Ureter (tissue), 1 donor: ENCODE measurements at regions not wholly inside any gene's neighbourhood (a gene's known extent, or its start where the extent isn't known, plus 50 kb on each side); places are given as distances from the start of the nearest gene placed in this dataset.
"Not testable (repeated sequence)": the region's sequence is repeated elsewhere in the genome, so short reads cannot be mapped to it uniquely, and the experiment has no call there.

ENCODE experiments used
- DNase-seq: peaks from one replicate; pipeline ENCODE4 v3.0.0-alpha.2; 2020; ENCODE audit warnings: low spot score
- donor health status: DM: yes; HTN: yes; CAD: no.

DNA sequence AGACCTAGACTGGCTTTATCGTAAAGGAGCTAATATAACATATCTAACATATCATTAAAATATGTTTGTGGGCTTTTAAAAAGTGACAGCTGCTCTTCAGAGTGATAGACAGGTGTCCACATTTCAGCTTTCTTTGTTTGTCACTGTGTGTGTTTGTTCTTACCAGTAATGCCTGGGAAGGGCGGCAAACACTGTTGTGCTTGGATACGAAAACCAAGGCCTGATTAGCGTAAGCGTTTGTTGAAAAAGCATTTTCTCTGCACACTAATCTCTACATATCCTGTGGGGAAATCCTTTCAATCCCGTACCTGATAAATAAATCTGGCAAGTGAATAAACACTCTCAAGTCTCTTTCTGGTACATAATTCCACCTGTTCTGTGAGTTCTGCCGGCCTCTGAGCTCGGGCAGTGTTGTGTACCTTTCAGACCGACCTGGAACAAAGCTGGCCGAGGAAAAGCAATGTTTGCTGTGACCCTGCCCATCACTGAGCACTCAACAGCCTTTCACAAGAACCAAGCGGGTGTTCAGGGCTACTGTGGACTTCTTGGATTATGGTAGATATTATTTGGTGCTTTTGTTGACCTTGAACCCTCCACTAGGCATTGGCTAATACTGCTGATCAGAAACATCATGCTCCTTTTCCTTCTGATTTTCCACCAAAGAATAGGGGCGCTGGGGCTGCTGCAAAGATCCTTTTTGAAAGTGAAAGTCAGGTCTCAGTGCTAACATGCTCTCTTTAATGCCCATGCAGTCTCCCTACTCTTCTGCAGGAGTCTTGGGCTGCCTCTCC is 100.4 kb downstream of the CD83 start:
- no peak for DNase-seq

DNA sequence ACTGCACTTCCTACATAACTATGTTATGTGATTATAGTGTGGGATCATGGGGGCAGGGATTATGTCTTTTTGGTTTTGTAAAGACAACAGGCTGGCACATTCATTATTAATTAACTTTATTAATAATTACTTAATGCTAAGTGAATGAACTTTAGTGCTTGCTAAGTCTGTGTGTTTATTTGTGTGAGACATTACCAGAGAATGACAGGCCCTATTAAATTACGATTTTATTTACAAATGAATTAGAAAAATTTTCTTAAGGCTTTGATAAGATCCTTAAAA is 100.9 kb downstream of the CD83 start:
- DNase-seq = no peak

DNA sequence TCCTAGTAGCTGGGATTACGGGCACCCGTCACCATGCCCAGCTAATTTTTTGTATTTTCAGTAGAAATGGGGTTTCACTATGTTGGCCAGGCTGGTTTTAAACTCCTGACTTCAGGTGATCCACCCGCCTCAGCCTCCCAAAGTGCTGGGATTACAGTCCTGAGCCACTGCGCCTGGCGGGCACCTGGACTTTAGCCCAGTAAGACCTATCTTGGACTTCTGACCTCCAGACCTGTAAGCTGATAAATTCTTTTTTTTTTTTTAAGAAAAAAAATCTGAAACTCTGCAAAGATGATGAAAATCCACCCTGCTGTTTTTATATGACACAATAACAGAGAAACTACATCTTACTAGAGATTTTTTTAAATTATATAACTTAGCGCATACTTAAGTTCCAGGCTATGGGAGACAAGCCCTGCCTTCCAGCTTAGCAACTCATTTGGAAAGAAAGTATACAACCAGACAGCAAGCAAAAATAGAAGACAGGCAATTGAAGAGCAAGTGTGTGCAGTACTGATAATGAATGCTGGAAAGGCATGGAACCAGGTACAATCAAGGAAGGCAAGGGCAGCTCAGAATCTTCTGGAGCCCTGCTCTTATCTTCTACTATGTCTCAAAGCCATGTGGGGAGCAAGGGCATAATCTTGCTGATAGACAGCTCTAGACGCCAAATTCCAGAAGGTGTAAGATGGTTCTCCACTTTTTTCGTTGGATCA is 104.2 kb downstream of the CD83 start:
- no peak for DNase-seq

DNA sequence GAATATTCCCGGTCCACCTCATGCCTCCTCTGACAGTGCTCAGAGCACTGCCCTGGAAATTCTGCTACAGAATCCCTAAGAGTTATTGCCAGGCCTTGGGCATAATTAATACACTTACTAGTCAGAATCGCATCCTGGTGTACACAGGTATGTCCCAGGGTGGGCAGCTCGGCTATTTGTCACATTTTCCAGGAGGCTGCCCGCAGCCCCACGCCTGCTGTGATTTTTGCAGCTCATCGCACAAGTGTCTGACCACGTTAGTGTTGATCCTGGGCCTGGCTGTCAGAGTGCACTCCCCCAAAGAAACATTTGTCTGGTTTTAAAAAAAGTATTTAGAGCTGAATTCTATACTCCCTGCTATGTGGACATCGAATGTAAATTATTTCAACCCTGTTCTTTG is 105.4 kb downstream of the CD83 start:
- no peak for DNase-seq

DNA sequence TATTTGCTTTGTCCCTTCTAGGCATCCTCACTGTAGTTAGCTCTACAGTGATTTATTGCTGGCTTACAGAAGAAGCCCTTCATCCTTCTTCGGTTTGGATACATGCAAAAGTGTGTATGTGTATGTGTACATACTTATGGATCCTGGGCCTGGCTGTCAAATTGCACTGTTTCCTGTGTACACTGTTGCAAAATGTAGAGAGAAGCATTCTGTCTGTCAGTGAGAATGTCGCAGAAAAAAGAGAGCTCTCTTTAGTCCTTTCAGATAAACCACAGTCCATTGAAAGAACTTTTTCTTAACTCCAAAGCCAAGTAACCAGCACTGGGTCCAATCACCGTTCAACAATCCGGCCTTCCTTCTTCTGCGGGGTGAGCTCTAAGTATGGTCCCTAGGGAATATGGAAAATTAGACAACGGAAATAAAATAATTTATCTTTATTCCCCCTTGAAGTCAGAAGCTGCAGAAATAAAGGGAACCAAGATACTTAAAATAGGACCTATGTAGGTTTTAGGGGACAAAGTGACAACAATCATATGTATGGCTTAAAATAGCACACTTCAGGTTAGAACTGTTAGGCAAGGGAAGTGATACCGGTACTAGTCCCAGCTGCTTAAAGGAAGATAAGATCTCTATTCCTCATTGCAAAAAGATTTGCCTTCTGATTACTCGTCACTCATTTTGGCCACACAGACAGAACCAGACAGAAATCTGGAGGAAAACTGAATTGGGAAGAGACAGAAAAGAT is 107.0 kb downstream of the CD83 start:
- DNase-seq = no peak

DNA sequence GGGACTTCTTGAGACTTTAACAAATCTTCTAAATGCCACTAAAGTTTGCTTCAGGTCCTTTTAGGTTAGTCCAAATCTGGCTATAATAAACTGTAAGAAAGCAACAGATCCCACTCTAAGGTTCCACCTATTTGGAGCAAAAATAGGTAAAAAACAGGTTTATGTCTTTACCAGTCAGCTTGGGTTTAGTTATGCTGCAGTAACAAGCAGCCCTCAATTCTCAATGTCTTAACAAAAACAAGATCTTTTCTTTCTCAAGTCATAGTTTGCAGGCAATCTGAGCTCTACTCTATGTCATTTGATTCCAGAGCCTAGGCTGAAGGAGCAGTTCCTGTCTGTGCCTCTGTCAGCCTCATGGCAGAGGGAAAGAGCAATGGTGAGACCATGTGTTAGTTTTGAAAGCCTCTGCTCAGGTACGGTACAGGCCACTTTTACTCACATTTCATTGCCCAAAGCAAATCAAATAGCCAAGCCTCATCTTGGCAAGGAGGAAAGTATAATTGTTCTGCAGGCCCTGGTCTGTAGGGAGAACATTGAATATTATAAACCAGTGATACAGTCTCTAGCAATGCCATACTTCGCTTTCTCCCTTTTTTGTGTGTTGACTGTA is 108.6 kb downstream of the CD83 start:
- DNase-seq = no peak

DNA sequence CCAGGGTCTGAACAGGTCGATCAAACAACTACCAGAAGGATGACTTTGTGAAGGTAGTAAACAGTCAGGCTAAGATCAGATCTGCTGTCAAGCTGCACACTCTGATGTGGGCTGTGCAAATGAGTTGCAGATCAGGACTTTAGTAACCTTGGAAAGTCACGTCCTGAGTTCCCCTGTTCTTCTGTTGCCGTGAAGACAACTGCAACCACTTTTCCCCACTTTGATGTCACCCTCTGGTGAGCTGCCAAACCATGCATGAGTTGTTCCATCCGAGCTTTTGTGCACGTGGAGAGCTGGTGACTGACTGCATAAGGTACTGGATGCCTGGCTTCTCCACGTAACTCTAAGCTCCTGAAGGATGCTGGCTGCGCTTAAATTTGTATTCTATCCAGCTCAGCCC is 111.0 kb downstream of the CD83 start:
- DNase-seq = no peak

DNA sequence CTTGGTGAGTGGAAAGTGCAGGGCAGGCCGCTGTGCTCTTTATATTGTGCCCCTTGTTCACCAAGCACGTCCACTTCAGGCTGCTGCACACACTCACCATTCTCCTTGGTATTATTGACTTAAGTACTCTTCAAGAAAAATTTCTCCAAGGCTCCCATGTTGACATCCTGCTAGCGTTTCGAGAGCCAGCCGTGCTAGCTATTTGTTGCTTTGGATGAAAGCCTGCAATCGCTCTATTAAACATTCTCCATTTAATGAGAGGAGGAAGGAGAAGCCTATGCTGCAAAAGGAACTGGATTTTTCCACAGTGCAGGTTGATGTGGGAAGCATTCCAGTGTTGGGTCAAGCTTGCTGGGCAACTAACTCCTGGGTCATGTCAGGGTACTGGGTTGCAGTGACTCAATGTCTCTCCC is 113.5 kb downstream of the CD83 start:
- no peak for DNase-seq

DNA sequence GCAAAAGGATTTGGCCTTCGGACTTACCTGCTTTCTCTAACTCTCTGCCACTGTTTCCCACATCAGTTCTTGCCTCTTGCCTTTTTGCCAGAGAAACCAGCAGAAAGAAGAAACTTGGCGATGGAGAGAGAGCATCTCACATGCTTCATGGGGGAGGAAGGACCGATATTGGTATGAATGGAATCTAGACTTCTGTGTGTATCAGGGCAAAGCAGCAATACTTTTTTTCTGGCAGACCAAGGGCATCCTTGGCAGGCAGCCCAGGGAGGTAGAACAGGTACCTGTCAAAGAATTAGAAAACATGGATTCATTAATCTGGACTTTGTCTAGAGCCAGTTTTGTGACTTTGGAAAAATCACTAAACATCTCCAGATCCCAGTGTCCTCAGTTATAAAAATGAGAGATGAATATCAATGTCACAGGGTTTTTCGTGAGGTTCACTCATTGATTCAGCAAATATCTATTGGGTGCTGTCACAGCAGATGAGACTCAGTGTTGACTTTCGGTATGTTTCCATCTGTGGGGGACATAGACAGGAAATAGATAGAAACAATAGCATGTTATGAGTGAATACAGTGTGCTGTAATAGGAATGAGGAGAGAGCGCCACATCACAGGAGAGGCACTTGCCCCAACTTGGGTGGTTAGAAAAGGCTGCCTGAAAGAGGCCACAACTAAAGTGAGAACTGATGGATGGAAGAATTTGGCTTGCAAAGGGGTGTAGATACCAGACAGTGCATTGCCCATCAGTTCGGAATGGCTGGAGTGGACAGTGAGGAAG is 114.1 kb downstream of the CD83 start:
- no peak for DNase-seq

DNA sequence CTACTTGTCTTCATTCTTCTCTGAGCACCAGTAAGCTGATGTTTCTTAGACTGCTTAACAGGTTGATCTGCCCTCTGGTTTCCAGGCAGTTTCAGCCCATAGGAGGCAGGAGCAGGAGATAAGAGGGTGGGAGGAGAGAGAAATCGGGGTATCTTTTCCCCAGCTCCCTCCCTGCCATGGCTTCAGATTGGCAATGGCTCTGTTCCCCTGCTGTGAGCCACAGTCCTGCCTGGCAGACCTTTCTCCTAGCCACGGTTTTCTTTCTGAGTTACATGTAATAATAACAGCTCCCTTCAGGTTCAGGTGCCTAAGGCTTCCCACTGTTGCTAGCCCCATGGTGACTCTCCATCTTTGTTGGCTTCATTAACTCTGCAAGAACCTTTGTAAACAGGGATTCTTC is 115.3 kb downstream of the CD83 start:
- no peak for DNase-seq

DNA sequence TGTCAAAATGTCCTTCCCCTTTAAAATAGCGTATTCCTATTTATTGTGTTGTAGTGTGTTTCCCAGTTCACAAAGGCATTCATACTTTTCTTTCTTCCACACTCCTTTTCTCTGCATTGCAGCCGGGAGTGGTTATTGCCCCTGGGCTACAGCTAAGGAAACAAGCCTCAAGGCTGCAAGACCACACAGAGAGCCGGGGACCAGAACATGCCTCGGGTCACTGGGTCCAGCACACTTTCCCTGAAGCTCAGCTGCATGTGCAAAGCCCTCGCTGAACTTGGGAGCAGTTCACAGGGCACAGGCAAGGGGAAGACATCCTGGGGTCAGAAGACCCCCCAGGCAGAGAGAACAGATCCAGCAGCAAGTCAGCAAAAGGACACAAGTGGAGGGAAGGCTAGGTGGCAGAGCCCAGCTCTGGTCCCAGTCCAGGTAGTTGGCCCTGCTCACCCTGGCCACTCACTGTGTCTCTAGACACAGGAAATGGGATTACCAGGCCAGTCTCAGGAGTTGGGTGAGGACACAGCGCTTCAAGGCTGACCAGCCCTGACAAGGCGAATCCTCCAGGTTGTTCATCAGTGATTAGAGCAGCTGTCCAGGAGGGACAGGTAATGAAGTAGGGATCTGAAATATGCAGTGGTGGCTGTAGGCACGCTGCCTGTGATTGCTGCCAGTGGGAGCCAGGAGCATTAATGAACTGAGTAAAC is 118.2 kb downstream of the CD83 start:
- DNase-seq = no peak

DNA sequence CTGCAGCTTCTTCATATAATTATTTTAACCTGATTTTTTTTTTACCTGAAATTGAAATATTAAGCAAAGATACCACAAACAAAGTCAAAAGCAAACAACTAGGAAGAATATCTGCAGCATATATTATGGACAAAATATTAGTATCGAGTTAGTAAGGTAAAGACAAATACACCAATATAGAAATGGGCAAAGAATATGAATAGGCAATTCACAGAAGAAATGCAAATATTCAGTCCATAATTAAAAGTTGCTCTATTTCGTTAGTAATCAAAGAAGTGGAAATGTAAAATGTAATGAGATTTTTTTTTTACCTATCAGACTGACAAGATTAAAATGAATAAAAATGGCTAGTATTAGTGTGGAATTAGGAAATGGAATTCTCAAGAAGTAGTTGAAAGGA is 121.5 kb downstream of the CD83 start:
- DNase-seq = no peak

DNA sequence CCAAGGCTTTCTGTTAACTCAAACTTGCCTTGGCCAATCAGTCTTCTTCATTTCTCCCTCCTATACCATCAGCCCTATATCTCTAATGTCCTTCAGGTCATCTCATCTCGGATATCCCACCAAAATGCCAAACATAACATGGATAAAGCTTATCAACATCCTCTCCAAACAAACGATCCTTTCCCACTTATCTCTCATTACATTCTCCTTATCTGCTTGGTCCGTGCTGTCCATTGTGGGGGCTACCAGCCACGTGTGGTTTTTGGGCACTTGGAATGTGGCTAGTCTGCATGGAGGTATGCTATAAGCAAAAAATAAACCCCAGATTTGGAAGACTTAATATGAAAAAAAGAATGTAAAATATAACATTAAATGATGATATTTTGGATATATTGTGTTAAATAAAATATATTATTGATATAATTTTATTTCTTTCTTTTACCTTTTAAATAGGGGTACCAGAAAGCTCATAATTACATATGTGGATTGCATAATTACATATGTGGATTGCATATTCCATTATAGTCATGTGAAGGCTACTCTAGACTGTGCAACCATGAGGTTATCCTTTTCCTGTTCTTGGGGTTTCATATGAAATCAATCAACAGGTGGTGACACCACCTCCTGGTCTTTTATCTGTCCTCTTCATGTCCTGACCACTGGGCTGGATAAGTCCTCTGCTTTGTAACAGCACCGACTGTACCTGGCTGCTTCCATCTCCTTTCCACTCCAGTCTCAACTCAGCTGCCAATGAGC is 123.0 kb downstream of the CD83 start:
- DNase-seq = no peak

DNA sequence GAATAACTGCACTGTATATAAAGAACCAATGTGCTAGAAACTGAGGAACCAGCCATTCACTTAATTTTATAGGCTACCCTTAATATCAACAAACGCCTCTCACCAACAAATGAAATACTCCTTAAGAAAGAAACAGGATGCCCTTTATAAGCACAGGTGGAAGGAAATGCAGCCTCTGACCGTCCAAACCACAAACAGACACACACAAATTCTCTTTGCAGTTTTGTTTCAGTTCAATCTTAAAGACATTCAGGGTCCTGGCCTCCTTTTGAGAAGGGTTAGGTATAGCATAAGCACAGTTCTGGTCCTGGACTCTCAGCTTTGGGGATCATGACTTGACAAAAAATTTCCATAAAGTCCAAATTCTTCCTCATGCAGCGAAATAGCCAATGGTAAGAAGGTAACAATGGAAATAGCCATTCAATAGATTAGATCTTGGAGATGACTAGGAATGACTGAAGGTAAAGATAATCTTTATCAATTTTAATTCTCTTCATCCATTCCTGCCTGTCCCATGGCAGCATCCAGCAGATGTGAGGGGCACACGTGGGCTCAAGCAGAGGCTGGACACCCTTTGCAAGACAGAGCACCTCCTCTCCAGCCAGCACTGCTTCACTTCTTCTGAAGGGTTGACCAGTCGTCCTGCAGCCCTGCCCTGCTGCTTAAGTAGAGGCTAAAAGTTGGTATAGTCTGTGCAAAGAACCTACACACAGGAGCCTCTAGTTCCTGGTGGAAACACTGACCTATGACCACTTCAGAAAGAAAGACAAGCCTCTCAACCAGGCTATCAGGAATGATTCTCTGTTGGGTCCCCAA is 123.9 kb downstream of the CD83 start:
- no peak for DNase-seq

DNA sequence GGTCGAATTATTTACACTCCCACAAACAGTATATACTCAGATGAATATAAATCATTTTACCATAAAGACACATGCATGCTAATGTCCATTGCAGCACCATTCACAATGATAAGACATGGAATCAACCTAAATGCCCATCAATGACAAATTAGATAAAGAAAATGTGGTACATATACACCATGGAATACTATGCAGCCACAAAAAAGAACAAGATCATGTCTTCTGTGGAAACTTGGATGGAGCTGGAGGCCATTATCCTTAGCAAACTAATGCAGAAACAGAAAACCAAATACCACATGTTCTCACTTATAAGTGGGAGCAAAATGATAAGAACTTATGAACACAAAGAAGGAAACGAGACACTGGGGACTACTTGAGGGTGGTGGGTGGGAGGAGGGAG is 125.3 kb downstream of the CD83 start:
- DNase-seq = not testable (repeated sequence)

DNA sequence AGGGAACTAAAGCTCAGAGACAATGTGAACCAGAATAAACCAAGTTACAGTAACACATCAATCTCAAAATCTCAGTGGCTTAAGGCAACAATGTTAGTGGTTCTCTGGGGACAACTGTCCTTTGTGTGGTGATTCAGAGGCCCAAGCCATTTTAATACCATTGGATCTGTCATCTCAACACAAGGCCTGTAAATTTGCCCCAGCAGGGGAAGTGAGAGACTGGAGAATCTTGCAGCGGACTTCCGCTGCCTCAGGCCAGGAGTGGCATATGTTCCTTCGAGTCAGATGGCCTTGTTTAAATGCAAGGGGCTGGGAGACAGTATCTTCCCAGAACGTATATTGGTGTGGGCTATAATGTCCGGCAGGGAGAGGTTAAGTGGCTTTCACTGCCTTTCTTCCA is 126.0 kb downstream of the CD83 start:
- no peak for DNase-seq

DNA sequence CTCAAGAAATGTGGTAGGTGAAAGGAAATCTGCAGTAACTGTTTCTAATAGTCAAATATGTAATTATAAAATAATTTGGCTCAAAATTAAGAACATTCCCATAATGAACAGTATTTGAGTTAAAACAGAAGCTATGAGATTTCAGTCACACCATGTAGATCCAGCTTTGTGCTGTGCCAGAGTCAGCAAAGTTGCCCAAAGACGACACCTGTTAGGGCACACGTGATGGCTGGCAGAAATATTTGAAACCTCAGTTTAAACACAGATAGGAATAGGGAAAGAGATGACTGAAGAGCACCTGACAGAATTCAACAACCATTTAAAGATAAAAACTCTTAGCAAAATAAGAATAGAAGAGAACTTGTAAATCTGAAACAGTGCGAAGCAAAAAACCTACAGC is 129.3 kb downstream of the CD83 start:
- DNase-seq = no peak

DNA sequence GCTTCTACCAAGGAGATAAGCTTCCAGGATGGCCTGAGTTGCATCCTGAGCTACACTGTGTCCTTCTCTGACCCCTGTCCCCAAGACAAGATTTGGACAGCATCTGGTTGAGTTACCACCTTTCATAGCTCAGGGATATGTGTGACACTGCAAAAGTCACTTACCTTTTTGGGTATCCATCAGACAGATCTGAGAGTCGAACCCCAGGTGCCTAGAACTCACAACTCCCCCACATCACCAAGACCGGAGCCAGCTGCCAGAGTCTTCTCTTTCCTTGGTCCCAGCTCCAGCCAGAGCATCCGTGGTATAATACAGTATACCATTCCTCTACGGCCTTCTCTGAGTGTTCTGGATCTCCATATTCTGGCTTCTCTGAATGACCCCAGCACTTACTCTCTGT is 133.0 kb downstream of the CD83 start:
- no peak for DNase-seq

DNA sequence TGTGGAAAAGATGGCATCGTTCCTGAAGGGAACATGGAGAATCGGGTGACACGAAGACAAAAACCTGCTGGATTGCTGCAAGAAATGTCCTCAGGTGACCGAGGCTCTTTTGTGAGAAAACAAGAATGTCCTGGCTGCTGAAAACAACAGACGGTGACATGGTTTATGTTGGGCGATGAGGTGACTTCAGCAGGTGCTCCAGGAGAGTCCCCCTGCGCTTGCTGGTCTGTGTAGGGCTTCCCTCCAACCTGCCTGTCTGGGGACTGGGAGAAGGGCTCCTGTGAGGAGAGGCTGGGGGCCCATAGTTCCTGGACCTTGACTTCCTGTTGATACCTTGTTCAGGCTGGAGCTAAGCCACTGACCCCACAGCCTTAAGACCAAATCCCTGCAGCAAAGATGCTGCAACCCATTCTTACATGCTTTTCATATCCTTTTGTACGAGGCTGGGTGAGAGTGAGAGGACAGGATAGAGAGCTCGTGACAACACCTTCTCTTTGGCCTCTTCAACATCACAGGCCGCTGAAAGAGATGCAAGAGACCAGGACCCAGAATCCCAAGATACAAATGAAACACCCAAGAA is 134.8 kb downstream of the CD83 start:
- no peak for DNase-seq
